ENCODE measurements at regions not wholly inside any gene's neighbourhood (a gene's known extent, or its start where the extent isn't known, plus 50 kb on each side); places are given as distances from the start of the nearest gene placed in this dataset.
"Not testable (repeated sequence)": the region's sequence is repeated elsewhere in the genome, so short reads cannot be mapped to it uniquely, and the experiment has no call there.

DNA sequence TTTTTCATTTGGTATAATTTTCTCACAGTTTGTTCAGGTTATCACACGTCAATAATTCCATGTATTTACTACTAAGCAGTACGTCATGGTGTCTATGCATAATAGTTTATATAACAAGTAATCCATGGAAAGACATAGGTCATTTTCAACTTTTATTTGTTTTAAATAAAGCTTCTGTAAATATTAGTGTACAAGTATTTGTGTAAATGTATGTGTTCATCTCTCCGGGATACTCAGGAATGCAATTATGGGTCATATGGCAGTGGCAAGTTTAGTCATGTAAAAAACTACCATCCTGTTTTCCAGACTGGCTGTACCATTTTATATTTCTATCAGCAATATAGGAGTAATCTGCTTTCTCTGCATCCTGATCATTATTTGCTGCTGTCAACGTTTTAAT is 231.1 kb upstream of the ZNF804A start:
- TF ChIP-seq BHLHE40 (IDR thresholded peaks at IDR 0.05; ENCODE audit: borderline replicate concordance) (no peak), ARNT (IDR thresholded peaks at IDR 0.05) (no peak), SP1 (IDR thresholded peaks at IDR 0.05) (no peak), HDGF (IDR thresholded peaks at IDR 0.05; ENCODE audit: borderline replicate concordance) (no peak)
- no peak for DNase-seq (ENCODE audit: extremely low spot score)
- ChIA-PET CTCF (interaction anchor here (0.6 kb wide), 1 partner anchor 66 kb away, joined by 5 read pairs; no protein-coding TSS in a partner anchor), POLR2A (no interaction called here)

DNA sequence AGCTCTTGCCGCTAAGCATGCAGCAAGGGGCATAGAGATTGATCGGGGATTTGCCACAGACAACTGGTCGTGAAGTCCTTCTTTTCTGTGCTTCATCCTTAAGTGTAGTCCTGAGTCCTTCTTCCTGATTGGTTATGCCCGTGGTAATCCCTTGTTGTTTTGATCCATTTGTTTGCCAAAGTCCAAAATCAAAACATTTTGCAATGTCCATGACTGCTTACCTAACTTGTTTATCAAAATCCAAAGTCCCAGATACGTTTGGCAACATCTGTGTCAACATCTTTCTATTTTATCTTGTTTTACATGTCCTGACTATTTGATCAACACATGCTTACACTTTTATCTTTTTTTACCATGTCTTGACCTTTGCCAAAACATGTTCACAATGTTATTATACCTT is 229.0 kb upstream of the ZNF804A start:
- ChIA-PET CTCF (no interaction called here), POLR2A (no interaction called here)
- TF ChIP-seq SUZ12 (IDR thresholded peaks at IDR 0.05) (no peak), BHLHE40 (IDR thresholded peaks at IDR 0.05; ENCODE audit: borderline replicate concordance) (no peak), FOXK2 (IDR thresholded peaks at IDR 0.05) (no peak), ARNT (IDR thresholded peaks at IDR 0.05) (no peak), SP1 (IDR thresholded peaks at IDR 0.05) (no peak), ZNF384 (IDR thresholded peaks at IDR 0.05) (no peak), TARDBP (IDR thresholded peaks at IDR 0.05) (no peak), FOXA1 (IDR thresholded peaks at IDR 0.05) (no peak), CTBP1 (IDR thresholded peaks at IDR 0.05; ENCODE audit: borderline replicate concordance) (no peak), ELF4 (IDR thresholded peaks at IDR 0.05) (no peak), HDGF (IDR thresholded peaks at IDR 0.05; ENCODE audit: borderline replicate concordance) (no peak), FOXM1 (IDR thresholded peaks at IDR 0.05; ENCODE audit: borderline replicate concordance) (no peak), NFRKB (IDR thresholded peaks at IDR 0.05) (no peak), LEF1 (IDR thresholded peaks at IDR 0.05; ENCODE audit: borderline replicate concordance) (no peak), L3MBTL2 (conservative IDR thresholded peaks at IDR 0.05) (no peak)
- TF ChIP-seq, protein P1, sequence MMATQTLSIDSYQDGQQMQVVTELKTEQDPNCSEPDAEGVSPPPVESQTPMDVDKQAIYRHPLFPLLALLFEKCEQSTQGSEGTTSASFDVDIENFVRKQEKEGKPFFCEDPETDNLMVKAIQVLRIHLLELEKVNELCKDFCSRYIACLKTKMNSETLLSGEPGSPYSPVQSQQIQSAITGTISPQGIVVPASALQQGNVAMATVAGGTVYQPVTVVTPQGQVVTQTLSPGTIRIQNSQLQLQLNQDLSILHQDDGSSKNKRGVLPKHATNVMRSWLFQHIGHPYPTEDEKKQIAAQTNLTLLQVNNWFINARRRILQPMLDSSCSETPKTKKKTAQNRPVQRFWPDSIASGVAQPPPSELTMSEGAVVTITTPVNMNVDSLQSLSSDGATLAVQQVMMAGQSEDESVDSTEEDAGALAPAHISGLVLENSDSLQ (IDR thresholded peaks at IDR 0.05), result no peak
- no peak for DNase-seq (ENCODE audit: extremely low spot score)

DNA sequence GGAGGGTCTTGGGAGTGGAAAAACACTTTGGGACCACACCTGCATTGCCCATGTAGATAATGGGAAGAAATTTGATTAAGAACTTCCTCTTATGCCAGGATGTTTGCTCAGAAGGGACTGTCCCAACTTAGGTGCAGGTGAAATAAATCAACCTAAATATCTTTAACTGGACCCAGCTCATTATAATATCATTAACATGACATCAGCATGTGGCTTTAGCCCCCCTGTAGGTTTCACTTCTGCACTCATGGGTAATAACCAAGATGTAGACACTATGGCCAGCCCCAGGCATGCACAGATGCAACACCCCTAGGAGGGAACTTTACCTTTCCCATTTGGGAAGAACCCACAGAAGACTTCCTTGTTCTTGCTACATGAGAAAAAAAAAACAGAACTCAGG is 227.4 kb upstream of the ZNF804A start:
- ChIA-PET CTCF (no interaction called here), POLR2A (no interaction called here)
- DNase-seq (ENCODE audit: extremely low spot score), result no peak
- TF ChIP-seq ARNT (IDR thresholded peaks at IDR 0.05) (no peak), CTBP1 (IDR thresholded peaks at IDR 0.05; ENCODE audit: borderline replicate concordance) (no peak), FOXA1 (IDR thresholded peaks at IDR 0.05) (no peak)

DNA sequence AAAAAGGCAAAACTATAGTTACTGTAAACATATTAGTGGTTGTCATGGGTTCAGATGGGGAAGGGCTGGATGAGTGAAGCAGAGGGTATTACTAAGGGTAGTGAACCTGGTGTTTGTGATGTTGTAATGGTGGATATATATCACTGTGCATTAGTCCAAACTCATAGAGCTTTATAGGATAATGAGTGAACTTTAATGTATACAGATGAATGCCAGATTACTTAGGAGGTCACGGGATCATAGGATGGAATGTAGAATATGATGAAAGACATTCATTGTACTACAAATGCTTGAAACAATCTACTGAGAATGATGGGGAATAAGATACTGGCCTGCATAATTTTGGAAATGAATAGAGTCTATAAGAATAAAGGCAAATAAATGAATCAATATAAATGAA is 226.7 kb upstream of the ZNF804A start:
- ChIA-PET POLR2A (no interaction called here), CTCF (no interaction called here)
- no peak for DNase-seq (ENCODE audit: extremely low spot score)
- TF ChIP-seq BHLHE40 (IDR thresholded peaks at IDR 0.05; ENCODE audit: borderline replicate concordance), result no peak
- TF ChIP-seq FOXM1 (IDR thresholded peaks at IDR 0.05; ENCODE audit: borderline replicate concordance), result no peak
- no peak for TF ChIP-seq ELF4 (IDR thresholded peaks at IDR 0.05)

DNA sequence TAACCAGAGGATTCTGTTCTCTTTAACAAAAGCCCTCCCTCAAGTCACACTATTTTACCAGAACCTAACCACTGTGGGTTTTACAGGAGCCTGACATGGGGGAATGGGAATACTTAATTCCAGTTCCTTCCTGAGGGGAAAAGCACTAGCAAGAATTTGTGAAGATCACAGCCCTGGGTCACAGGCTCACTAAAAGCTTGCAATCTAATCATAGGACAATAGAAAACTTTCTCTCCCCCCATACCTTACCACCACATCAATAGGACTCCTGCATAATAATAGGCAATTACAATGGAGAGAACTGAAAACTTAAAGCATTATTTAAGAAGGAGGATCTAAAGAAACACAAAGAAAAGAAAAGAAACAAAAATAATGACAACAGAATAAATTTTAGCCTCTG is 225.8 kb upstream of the ZNF804A start:
- ChIA-PET CTCF (no interaction called here), POLR2A (no interaction called here)
- TF ChIP-seq FOXM1 (IDR thresholded peaks at IDR 0.05; ENCODE audit: borderline replicate concordance), result no peak
- TF ChIP-seq, protein P1 (IDR thresholded peaks at IDR 0.05), result no peak
- TF ChIP-seq FOXA1 (IDR thresholded peaks at IDR 0.05), result no peak
- TF ChIP-seq FOXK2 (IDR thresholded peaks at IDR 0.05), result no peak
- TF ChIP-seq L3MBTL2 (conservative IDR thresholded peaks at IDR 0.05), result no peak
- no peak for TF ChIP-seq CTBP1 (IDR thresholded peaks at IDR 0.05; ENCODE audit: borderline replicate concordance)
- TF ChIP-seq ARNT (IDR thresholded peaks at IDR 0.05), result no peak
- no peak for TF ChIP-seq SUZ12 (IDR thresholded peaks at IDR 0.05)
- TF ChIP-seq HDGF (IDR thresholded peaks at IDR 0.05; ENCODE audit: borderline replicate concordance), result no peak
- no peak for TF ChIP-seq LEF1 (IDR thresholded peaks at IDR 0.05; ENCODE audit: borderline replicate concordance)
- TF ChIP-seq NFRKB (IDR thresholded peaks at IDR 0.05), result no peak
- TF ChIP-seq TARDBP (IDR thresholded peaks at IDR 0.05), result no peak
- TF ChIP-seq SP1 (IDR thresholded peaks at IDR 0.05), result no peak
- DNase-seq (ENCODE audit: extremely low spot score), result no peak

DNA sequence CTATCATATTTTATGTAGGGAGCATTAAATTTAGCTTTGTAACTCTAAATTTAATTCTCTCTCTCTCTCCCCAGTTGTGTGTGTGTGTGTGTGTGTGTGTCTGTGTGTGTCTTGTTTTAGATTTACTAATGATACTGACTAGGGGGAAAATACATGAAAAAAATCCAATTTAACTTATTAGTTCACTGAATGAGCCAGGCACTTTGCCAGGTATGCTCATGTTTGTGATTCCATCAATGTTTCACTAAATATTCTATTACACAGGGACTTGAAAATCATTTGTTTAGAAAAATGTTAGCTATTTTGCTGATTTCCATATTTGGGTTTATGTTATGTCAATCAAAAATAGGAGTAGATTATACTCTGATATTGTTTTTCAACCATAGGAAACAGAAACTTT is 203.7 kb upstream of the ZNF804A start:
- DNase-seq (ENCODE audit: extremely low spot score), result no peak
- POLR2A ChIA-PET, result no interaction called here
- CTCF ChIA-PET, result no interaction called here
- TF ChIP-seq SUZ12 (IDR thresholded peaks at IDR 0.05) (no peak), NFRKB (IDR thresholded peaks at IDR 0.05) (no peak), FOXM1 (IDR thresholded peaks at IDR 0.05; ENCODE audit: borderline replicate concordance) (no peak), ARNT (IDR thresholded peaks at IDR 0.05) (no peak), ELF4 (IDR thresholded peaks at IDR 0.05) (no peak), BHLHE40 (IDR thresholded peaks at IDR 0.05; ENCODE audit: borderline replicate concordance) (no peak), L3MBTL2 (conservative IDR thresholded peaks at IDR 0.05) (no peak), ZNF384 (IDR thresholded peaks at IDR 0.05) (no peak), FOXA1 (IDR thresholded peaks at IDR 0.05) (no peak), TARDBP (IDR thresholded peaks at IDR 0.05) (no peak)
- TF ChIP-seq, protein P1 (IDR thresholded peaks at IDR 0.05), result no peak

DNA sequence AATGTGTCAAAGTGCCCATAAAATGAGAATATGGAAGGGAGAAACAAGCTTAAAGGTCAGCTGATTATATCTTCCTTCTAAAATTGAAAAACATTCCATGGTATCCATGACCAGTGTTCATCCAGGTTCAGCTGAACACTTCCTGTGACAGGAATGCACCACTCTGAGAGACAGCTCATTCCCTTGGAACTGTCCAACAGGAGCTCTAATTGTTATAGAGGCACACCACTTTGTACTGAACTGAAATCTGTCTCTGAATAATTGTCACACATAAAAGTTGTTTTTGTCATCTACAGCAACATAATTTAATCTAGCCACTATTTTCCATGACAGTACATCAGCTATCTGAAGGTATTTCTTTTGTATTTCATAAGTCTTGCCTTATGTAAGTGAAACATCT is 195.9 kb upstream of the ZNF804A start:
- ChIA-PET CTCF (no interaction called here), POLR2A (no interaction called here)
- TF ChIP-seq ZNF384 (IDR thresholded peaks at IDR 0.05), result no peak
- no peak for TF ChIP-seq LEF1 (IDR thresholded peaks at IDR 0.05; ENCODE audit: borderline replicate concordance)
- TF ChIP-seq TARDBP (IDR thresholded peaks at IDR 0.05), result no peak
- no peak for TF ChIP-seq BHLHE40 (IDR thresholded peaks at IDR 0.05; ENCODE audit: borderline replicate concordance)
- TF ChIP-seq SP1 (IDR thresholded peaks at IDR 0.05), result no peak
- no peak for TF ChIP-seq ELF4 (IDR thresholded peaks at IDR 0.05)
- TF ChIP-seq, protein P1 (IDR thresholded peaks at IDR 0.05), result no peak
- no peak for TF ChIP-seq FOXM1 (IDR thresholded peaks at IDR 0.05; ENCODE audit: borderline replicate concordance)
- no peak for TF ChIP-seq FOXA1 (IDR thresholded peaks at IDR 0.05)
- no peak for TF ChIP-seq ARNT (IDR thresholded peaks at IDR 0.05)
- no peak for TF ChIP-seq HDGF (IDR thresholded peaks at IDR 0.05; ENCODE audit: borderline replicate concordance)
- TF ChIP-seq L3MBTL2 (conservative IDR thresholded peaks at IDR 0.05), result no peak
- no peak for TF ChIP-seq NFRKB (IDR thresholded peaks at IDR 0.05)
- TF ChIP-seq FOXK2 (IDR thresholded peaks at IDR 0.05), result no peak
- TF ChIP-seq CTBP1 (IDR thresholded peaks at IDR 0.05; ENCODE audit: borderline replicate concordance), result no peak
- no peak for TF ChIP-seq SUZ12 (IDR thresholded peaks at IDR 0.05)
- no peak for DNase-seq (ENCODE audit: extremely low spot score)

DNA sequence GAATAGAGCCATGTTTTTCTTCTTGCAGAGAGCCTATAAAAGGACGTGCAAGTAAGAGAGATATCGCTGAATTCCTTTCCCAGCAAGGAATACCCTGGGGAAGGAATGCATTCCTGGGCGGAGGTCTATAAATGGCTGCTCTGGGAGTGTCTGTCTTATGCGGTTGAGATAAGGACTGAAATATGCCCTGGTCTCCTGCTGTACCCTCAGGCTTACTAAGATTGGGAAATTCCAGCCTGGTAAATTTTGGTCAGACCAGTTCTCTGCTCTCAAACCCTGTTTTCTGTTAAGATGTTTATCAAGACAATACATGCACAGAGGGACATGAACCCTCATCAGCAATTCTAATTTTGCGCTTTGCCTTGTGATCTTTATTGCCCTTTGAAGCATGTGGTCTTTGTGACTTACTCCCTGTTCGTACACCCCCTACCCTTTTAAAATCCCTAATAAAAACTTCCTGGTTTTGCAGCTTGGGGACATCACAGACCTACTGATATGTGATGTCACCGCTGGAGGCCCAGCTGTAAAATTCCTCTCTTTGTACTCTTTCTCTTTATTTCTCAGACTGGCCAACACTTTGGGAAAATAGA is 191.2 kb upstream of the ZNF804A start:
- CTCF ChIA-PET; DNase-seq (ENCODE audit: extremely low spot score); POLR2A ChIA-PET: not testable (repeated sequence)
